Mesothelial cell of epicardium (in vitro differentiated cells): ENCODE measurements at regions not wholly inside any gene's neighbourhood (a gene's known extent, or its start where the extent isn't known, plus 50 kb on each side); places are given as distances from the start of the nearest gene placed in this dataset.

Experiments used
- DNase-seq, 2 experiments: peaks; one replicate each; pipeline ENCODE4 v3.0.0; 2021; ENCODE audit warnings: low spot score in 2 of 2; ENCODE audit not compliant: unreplicated experiment in 2 of 2
- H3K27ac Mint-ChIP-seq: 2 replicates; pipeline ENCODE4 v1.8.0; 2021; ENCODE audit warnings: mixed read lengths
- H3K27me3 Mint-ChIP-seq: 2 replicates; pipeline ENCODE4 v1.8.0; 2021; ENCODE audit warnings: low read depth, mixed read lengths
- H3K36me3 Mint-ChIP-seq: 2 replicates; pipeline ENCODE4 v1.8.0; 2021; ENCODE audit warnings: mixed read lengths
- H3K4me1 Mint-ChIP-seq: 2 replicates; pipeline ENCODE4 v1.8.0; 2021; ENCODE audit warnings: mixed read lengths
- H3K4me3 Mint-ChIP-seq: 2 replicates; pipeline ENCODE4 v1.8.0; 2021; ENCODE audit warnings: mild to moderate bottlenecking, moderate library complexity, mixed read lengths
- H3K9me3 Mint-ChIP-seq: 2 replicates; pipeline ENCODE4 v1.8.0; 2021; ENCODE audit warnings: mixed read lengths
- CTCF ChIP-seq: fragments of 200-600 bp; sonication (generic); IDR thresholded peaks from one replicate; pipeline ENCODE4 v1.5.0; 2021; ENCODE audit warnings: antibody characterized with exemption; ENCODE audit not compliant: unreplicated experiment

GRCh38 chr13:59562924-59563323, 600.8 kb downstream of the DIAPH3 start:
- H3K9me3 Mint-ChIP-seq = peaks cover 54% of the 10 kb centered on the region
- H3K27ac Mint-ChIP-seq = no peak overlapping the region
- peaks cover 35% of the 10 kb centered on the region for H3K36me3 Mint-ChIP-seq
- H3K27me3 Mint-ChIP-seq = no peaks in the 10 kb centered on the region
- no peak for DNase-seq
- no peak overlapping the region for H3K4me3 Mint-ChIP-seq
- no peak for TF ChIP-seq CTCF
- peaks cover 20% of the 10 kb centered on the region for H3K4me1 Mint-ChIP-seq

DNA sequence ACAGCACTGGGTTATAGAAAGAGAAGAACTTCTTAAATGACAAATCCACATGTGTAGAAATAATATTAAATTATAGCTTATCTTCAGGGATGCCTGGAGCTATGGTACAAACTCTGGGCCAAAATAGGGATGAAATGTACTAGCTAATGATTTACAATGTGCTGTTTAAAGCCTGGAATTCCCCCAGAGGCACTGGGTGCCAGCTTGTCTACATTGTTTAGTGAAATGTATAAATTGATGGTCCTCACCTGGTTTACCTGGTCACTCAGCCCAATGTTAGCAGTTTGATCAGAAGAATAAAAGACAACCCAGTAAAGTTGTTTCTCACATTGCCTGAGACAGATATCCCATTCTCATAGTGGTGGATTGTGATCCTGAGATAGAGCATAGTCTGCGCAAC, 597.2 kb downstream of the DIAPH3 start:
- no peak for TF ChIP-seq CTCF
- Mint-ChIP-seq H3K27me3 (no peaks in the 10 kb centered on the region), H3K4me1 (peaks cover 22% of the 10 kb centered on the region), H3K9me3 (peaks cover 27% of the 10 kb centered on the region), H3K27ac (peak overlapping the region; percentile 75), H3K36me3 (peaks cover 16% of the 10 kb centered on the region), H3K4me3 (no peak overlapping the region)
- DNase-seq = no peak

DNA sequence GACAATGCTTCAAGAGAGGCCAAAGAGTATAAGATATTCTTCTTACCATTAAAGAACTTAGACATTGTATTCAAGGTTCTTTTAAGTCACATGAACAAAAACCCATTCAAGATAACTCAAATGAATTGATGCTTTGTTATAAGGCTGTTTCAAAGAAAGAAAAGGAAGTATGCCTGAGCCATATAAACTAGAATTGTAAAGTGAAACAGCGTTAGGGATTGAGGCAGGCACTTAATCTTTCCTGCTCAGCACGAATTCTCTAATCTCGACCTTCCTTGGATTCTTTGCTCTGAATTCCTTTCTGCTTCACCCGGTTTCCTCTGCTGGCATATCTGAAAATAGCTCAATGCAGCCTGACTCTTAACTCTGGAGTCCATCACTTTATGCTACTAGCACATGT, 595.4 kb downstream of the DIAPH3 start:
- no peak for TF ChIP-seq CTCF
- H3K9me3 Mint-ChIP-seq = peaks cover 23% of the 10 kb centered on the region
- peaks cover 22% of the 10 kb centered on the region for H3K4me1 Mint-ChIP-seq
- H3K36me3 Mint-ChIP-seq = peaks cover 10% of the 10 kb centered on the region
- no peaks in the 10 kb centered on the region for H3K27me3 Mint-ChIP-seq
- H3K4me3 Mint-ChIP-seq = no peak overlapping the region
- no peak for DNase-seq
- no peak overlapping the region for H3K27ac Mint-ChIP-seq

GRCh38 chr13:59570204-59570603, 593.5 kb downstream of the DIAPH3 start:
- TF ChIP-seq CTCF = no peak
- H3K27ac Mint-ChIP-seq = no peak overlapping the region
- DNase-seq = no peak
- H3K9me3 Mint-ChIP-seq = peaks cover 35% of the 10 kb centered on the region
- H3K4me1 Mint-ChIP-seq = peaks cover 20% of the 10 kb centered on the region
- H3K36me3 Mint-ChIP-seq = peaks cover 20% of the 10 kb centered on the region
- no peak overlapping the region for H3K4me3 Mint-ChIP-seq
- H3K27me3 Mint-ChIP-seq = no peaks in the 10 kb centered on the region

DNA sequence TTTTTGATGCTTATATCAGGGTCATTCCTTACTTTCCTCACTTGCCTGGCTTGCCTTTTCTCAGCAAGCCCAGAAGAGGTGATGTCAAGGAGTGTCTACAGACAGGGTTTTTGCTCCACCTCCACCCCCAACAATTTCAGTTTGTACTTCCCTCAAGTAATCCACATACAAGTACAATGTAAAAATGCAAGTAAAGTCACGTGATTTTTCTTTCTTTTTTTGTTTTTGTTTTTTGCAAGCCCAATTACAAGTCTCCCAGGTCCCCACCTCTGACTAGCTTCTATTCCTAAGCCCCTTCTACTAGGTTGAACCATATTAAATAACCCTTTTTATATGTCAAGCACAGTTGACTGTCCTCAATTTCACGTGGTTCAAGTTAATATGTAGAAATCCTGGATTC, 579.6 kb downstream of the DIAPH3 start:
- Mint-ChIP-seq H3K36me3 (no peaks in the 10 kb centered on the region), H3K27ac (no peak overlapping the region), H3K4me3 (no peak overlapping the region), H3K27me3 (no peaks in the 10 kb centered on the region), H3K9me3 (peaks cover 3% of the 10 kb centered on the region), H3K4me1 (peaks cover 37% of the 10 kb centered on the region)
- no peak for DNase-seq
- TF ChIP-seq CTCF = no peak
